Tongue (tissue), 1 donor: ENCODE measurements at regions not wholly inside any gene's neighbourhood (a gene's known extent, or its start where the extent isn't known, plus 50 kb on each side); places are given as distances from the start of the nearest gene placed in this dataset.
"Not testable (repeated sequence)": the region's sequence is repeated elsewhere in the genome, so short reads cannot be mapped to it uniquely, and the experiment has no call there.

Source experiments
- DNase-seq: peaks from one replicate; pipeline ENCODE4 v3.0.0-alpha.2; 2015

DNA sequence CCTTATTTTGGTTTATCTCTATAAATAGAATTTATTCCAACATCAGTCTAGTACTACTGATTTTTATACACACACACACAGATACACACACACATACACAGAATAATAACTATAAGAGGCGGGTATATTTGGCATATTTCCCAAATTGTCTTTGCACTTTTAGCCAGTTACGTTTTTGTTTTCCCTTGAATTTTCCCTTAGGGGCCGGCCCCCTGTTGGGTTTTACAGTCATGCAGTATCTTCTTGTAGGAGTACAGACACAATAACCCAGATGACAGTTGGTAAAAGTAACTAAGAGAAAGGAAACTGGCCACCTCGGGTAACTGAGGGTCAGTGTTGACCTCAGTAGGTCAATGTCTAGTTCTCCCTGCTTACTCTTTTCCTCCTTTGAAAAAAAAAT lies 50.9 kb downstream of the DISP1 start:
- no peak for DNase-seq

DNA sequence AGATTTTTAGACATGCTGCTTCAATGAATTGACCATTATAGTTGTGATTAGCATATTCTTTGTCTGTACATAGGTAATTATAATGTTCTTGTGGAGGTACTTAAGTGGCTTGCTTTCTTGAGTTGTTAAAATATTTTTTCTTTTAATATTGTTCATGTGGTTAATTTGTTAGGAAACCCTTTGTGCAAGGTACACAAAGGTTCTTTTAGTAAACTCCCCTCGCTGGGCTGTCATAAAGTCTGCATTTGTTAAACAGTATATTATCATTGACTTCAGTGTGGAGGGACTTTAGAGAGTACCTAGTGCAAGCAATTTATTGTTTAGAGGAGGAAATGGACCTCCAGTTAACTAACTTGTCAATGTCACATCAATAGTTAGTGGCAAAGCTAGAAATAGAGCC lies 52.5 kb downstream of the DISP1 start:
- no peak for DNase-seq

DNA sequence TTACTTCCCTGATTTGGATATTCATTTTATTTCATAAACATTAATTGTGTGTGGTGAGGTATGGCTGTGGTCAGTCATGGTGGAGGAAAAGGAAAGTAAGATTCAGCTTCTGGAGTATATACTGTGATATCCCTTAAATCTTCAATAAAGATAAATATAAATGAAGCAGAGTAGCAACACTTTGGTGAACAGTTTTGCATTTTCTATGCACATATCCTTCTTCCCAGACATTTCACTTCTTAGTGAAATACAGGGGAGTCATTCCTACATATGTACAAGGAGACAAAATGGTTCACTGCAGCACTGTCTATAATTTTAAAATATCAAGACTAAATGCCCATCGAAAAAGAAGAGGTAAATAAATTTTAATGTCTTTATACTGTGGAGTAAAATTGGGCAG lies 61.3 kb downstream of the DISP1 start:
- no peak for DNase-seq

GRCh38 chr1:222877854-222878253 lies 63.0 kb downstream of the DISP1 start:
- no peak for DNase-seq

GRCh38 chr1:222880587-222880986 lies 65.7 kb downstream of the DISP1 start:
- DNase-seq = no peak

- DNase-seq = peak; percentile 43
Observed at GRCh38 chr1:222886194-222886854, 71.5 kb downstream of the DISP1 start.

- DNase-seq = no peak
Observed at GRCh38 chr1:222886878-222887351, 72.1 kb downstream of the DISP1 start.

DNA sequence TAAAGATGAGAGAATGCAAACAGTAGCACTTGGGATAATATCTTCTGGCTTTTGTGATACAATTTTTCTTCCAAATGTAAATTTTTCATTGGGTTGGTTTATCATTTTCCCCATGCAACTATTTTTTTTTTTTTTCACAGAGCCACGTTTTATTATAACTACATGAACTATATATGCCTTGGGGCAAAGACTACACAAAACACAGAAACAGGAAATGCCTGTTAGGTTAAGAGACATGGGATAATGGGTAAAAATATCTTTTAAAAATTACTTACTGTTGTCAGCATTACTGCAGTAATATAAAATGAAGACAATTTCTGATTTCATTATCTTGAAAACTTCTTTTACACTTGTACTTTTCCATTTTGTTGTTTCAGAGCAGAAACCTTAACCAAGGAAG lies 74.6 kb downstream of the DISP1 start:
- no peak for DNase-seq

GRCh38 chr1:222890716-222891115 lies 75.9 kb downstream of the DISP1 start:
- no peak for DNase-seq

DNA sequence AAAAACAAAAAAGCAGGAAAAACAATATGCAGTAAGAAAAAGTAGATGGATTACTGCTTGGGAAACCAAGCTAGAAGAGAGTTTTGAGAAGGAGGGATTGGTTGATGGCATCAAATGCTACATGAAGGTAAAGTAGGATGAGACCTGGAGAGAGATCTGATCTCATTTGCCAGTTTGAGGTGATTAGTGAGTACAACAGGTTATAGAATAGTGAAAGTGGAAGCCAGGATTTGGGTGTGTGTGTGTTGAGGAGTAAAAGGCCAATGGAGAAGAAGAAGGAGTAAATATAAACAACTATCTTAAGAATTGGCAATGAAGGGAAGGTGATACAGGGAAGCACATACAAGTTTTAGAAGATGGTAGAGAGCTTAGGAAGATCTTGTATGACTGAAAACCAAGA lies 76.7 kb downstream of the DISP1 start:
- no peak for DNase-seq

- no peak for DNase-seq
Observed at GRCh38 chr1:222892137-222892769, 77.4 kb downstream of the DISP1 start.

GRCh38 chr1:222893255-222893654 lies 78.4 kb downstream of the DISP1 start:
- DNase-seq = no peak

GRCh38 chr1:222894331-222894730 lies 79.5 kb downstream of the DISP1 start:
- DNase-seq = no peak

DNA sequence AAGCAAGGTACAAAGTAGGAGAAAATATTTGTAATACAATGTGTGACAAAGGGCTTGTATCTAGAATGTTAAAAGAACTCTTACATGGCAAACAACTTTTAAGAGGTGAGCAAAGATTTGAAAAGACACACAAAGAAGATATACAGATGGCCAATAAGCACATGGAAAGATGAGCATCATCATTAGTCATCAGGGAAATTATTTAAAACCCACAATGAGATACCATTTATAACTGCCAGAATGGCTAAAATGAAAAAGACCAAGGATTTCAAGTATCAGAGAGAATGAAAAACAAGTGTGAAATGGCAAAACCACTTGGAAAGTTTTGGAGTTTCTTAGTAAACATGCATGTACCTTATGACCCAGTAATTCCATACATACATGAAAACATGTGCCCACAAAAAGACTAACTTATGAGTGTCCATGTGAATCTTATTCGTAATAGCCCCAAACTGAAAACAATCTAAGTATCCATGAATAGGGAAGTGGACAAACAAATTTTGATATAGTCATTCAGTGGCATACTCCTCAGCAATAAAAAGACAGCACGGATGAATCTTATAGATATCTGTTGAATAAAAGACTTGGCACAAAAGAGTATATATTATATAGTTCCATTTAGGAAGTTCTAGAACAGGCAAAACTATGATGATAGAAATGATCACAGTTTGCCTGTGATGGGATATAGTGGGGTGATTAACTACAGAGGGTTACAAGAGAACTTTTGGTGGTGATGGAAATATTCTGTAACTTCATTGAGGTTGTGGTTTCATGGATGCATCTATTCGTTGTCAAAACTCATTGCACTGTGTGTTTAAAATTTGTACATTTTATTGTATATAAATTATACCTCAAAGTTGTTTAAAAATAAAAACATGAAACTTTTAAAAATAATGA lies 82.0 kb downstream of the DISP1 start:
- DNase-seq = no peak

- DNase-seq = peak; percentile 31
Observed at GRCh38 chr1:222897527-222898190, 82.8 kb downstream of the DISP1 start.

- no peak for DNase-seq
Observed at GRCh38 chr1:222898191-222898527, 83.3 kb downstream of the DISP1 start.

DNA sequence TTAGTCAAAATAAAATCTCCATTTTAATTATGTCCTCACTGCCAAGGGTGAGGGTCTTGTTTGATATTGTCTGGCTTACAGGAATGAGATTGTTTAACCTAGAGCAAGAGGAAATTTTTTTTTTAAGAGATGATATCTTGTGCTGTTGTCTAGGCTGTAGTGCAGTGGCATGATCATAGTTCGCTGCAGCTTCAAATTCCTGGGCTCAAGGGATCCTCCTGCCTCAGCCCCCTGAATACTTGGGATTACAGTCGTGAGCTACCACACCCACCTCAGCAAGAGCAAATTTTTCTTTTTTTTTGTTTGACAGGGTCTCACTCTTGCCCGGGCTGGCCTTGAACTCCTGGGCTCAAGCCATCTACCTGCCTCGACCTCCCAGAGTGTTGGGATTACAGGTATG lies 84.6 kb downstream of the DISP1 start:
- DNase-seq = no peak

DNA sequence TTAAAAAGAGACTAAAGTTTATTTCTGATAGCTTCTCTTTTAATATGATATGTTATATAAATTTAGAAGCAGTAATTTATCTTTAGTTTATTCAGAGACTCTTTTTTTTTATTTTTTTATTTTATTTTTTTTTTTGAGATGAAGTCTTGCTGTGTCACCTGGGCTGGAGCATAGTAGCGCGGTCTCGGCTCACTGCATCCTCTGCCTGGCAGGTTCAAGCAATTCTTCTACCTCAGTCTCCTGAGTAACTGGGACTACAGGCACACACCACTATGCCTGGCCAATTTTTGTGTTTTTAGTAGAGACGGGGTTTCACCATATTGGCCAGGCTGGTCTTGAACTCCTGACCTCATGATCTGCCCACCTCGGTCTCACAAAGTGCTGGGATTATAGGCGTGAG lies 89.6 kb downstream of the DISP1 start:
- no peak for DNase-seq

- no peak for DNase-seq
Observed at GRCh38 chr1:222905151-222905550, 90.3 kb downstream of the DISP1 start.

DNA sequence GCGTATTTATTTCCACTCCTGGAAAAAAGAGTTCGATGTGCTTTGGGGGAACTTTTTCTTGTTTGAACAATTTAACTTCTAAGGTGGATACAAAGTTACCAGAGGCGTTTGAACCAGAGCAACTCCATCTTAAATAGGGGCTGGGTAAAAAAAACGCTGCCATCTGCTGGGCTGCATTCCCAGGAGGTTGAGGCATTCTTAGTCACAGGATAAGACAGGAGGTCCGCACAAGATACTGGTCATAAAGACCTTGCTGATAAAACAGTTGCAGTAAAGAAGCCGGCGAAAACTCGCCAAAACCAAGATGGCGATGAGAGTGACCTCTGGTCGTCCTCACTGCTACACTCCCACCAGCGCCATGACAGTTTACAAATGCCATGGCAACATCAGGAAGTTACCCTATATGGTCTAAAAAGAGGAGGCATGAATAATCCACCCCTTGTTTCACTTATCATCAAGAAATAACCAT lies 91.5 kb downstream of the DISP1 start:
- DNase-seq = not testable (repeated sequence)

- no peak for DNase-seq
Observed at GRCh38 chr1:222909586-222909985, 94.7 kb downstream of the DISP1 start.

DNA sequence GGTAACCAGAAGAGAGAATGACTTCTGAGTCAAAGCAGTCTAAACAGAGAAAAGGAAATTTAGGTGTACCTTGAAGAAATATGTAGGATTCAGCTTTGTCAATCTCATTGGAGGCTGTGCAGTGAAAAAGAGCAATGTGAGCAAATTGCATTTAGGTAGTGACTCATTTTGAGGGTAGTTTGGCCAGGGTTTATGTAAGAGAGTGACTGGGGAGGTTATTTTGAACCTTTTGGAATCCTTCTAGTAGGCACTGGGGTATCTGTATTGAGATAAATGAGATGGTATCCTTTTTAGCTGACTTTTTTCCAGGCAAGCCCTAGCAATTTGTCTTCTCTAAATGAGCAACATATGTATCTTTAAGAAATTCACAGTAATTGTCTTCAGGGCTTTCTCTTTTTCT lies 95.9 kb downstream of the DISP1 start:
- no peak for DNase-seq

GRCh38 chr1:222911866-222912265 lies 97.0 kb downstream of the DISP1 start:
- no peak for DNase-seq
